ENCODE measurements at regions not wholly inside any gene's neighbourhood (a gene's known extent, or its start where the extent isn't known, plus 50 kb on each side); places are given as distances from the start of the nearest gene placed in this dataset.

DNA sequence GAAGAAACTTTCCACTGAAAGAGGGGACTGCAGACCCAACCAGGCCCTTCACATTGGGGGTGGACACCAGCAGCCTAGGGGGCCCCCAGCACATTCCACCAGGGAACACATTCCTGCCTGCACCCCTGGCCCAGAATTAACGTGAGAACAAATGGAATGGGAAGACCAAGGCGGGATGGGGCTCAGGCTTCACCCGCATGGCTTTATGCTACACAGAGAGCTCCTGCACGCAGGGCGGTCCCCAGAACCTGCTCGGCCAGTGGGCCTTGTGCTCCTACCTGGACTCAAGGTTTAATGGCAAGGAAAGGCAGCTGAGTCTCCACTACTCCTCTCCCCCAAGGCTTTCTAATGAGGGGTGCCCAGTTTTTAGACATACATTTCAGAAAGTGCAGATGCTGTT lies 146.3 kb upstream of the GPR26 start:
- POLR2A ChIA-PET = no interaction called here
- Mint-ChIP-seq H3K27me3 (peaks cover 1% of the 10 kb centered on the region), H3K27ac (no peak overlapping the region), H3K36me3 (ENCODE audit: low read depth) (no peaks in the 10 kb centered on the region), H3K4me3 (no peak overlapping the region), H3K9me3 (no peaks in the 10 kb centered on the region), H3K4me1 (ENCODE audit: low read depth) (no peaks in the 10 kb centered on the region)
- intact Hi-C loops (cut with micrococcal nuclease) = no loop called here
- CTCF ChIA-PET = no interaction called here
- DNase-seq = no peak
- no peak for ATAC-seq
- TF ChIP-seq CTCF (IDR thresholded peaks at IDR 0.05) = no peak

GRCh38 chr10:123521076-123521475 lies 145.1 kb upstream of the GPR26 start:
- H3K4me3 Mint-ChIP-seq = no peak overlapping the region
- POLR2A ChIA-PET = no interaction called here
- no peaks in the 10 kb centered on the region for H3K36me3 Mint-ChIP-seq (ENCODE audit: low read depth)
- no peaks in the 10 kb centered on the region for H3K4me1 Mint-ChIP-seq (ENCODE audit: low read depth)
- intact Hi-C loops (cut with micrococcal nuclease) = no loop called here
- no peak for ATAC-seq
- H3K27ac Mint-ChIP-seq = no peak overlapping the region
- no peaks in the 10 kb centered on the region for H3K9me3 Mint-ChIP-seq
- DNase-seq = no peak
- no peak for TF ChIP-seq CTCF (IDR thresholded peaks at IDR 0.05)
- CTCF ChIA-PET = no interaction called here
- H3K27me3 Mint-ChIP-seq = peaks cover 1% of the 10 kb centered on the region

DNA sequence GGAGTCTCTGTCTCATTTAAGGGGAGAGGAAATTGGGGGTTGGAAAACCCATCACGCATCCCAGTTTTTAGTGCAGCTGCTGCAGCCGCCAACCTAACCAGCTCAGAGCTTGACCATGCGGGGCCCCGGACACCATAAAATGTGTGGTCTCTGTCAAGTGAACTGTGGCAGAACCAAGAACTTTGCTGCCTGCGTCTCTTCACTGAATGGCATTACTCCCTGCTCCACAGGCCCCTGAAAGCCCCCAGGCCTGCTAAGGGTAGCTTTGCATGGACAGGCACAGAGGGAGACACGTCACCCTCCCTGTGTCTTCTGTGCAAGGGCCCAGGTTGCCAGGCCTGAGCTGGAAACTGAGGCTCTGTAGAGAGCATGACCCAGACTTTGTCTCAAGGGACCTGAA lies 144.6 kb upstream of the GPR26 start:
- POLR2A ChIA-PET = no interaction called here
- no peak for ATAC-seq
- intact Hi-C loops (cut with micrococcal nuclease) = no loop called here
- no peak for TF ChIP-seq CTCF (IDR thresholded peaks at IDR 0.05)
- CTCF ChIA-PET = no interaction called here
- H3K4me3 Mint-ChIP-seq = no peak overlapping the region
- H3K36me3 Mint-ChIP-seq (ENCODE audit: low read depth) = no peaks in the 10 kb centered on the region
- H3K9me3 Mint-ChIP-seq = no peaks in the 10 kb centered on the region
- DNase-seq = no peak
- no peak overlapping the region for H3K27ac Mint-ChIP-seq
- H3K4me1 Mint-ChIP-seq (ENCODE audit: low read depth) = no peaks in the 10 kb centered on the region
- peaks cover 1% of the 10 kb centered on the region for H3K27me3 Mint-ChIP-seq

DNA sequence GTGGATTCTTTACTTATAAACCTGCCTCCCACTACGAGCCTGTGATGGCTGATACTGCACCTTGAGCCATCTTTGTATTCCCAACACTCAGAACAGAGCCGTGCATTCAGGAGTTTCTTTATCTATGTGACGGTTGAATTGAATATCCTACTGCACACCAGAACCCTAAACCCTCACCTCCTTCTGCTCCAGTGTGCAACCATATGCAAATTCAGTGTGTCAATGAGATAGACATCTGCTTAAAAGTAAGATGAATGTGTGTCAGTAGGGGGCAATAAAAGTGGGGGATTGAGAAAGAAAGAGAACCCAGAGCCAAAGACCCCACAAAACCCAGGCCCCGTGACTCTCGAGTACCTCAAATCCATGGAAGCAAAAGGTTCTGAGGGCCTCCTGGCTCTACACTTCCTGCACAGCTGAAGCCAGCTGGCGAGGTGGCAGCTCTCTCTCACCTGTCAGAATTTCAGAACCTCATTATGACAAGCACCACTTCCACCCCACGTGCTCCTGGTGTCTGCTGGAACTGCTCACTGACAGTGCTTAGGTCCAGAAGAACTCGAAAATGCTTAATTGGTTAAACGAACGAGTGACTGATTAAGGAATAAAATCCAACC lies 143.3 kb upstream of the GPR26 start:
- H3K36me3 Mint-ChIP-seq (ENCODE audit: low read depth) = no peaks in the 10 kb centered on the region
- no peak for ATAC-seq

GRCh38 chr10:123523833-123524232 lies 142.3 kb upstream of the GPR26 start:
- TF ChIP-seq CTCF (IDR thresholded peaks at IDR 0.05) = no peak
- ChIA-PET CTCF (interaction anchor here (1.2 kb wide), 1 partner anchor 50 kb away, joined by 3 read pairs; no protein-coding TSS in a partner anchor), POLR2A (no interaction called here)
- ATAC-seq (no peak), DNase-seq (no peak)
- intact Hi-C loops (cut with micrococcal nuclease) = no loop called here
- no peak overlapping the region for H3K4me3 Mint-ChIP-seq
- H3K27ac Mint-ChIP-seq = no peak overlapping the region
- H3K36me3 Mint-ChIP-seq (ENCODE audit: low read depth) = no peaks in the 10 kb centered on the region
- no peaks in the 10 kb centered on the region for H3K9me3 Mint-ChIP-seq
- no peaks in the 10 kb centered on the region for H3K4me1 Mint-ChIP-seq (ENCODE audit: low read depth)
- peaks cover 1% of the 10 kb centered on the region for H3K27me3 Mint-ChIP-seq

More for the DNA sequence above, 143.3 kb upstream of the GPR26 start:
- Mint-ChIP-seq H3K4me1 (ENCODE audit: low read depth) (no peaks in the 10 kb centered on the region), H3K4me3 (no peak overlapping the region), H3K27me3 (peaks cover 1% of the 10 kb centered on the region), H3K9me3 (no peaks in the 10 kb centered on the region), H3K27ac (no peak overlapping the region)
- no peak for DNase-seq
- no peak for TF ChIP-seq CTCF (IDR thresholded peaks at IDR 0.05)
- CTCF ChIA-PET = no interaction called here
- intact Hi-C loops (cut with micrococcal nuclease) = no loop called here
- POLR2A ChIA-PET = no interaction called here
